ENCODE measurements at regions not wholly inside any gene's neighbourhood (a gene's known extent, or its start where the extent isn't known, plus 50 kb on each side); places are given as distances from the start of the nearest gene placed in this dataset.

- TF ChIP-seq PAWR (CRISPR knock-in tag; IDR thresholded peaks at IDR 0.05; ENCODE audit: borderline replicate concordance) (no peak; the same call in 1 of the 2 replicates), RAD51 (IDR thresholded peaks at IDR 0.05; ENCODE audit: borderline replicate concordance) (peak; percentile 44; the same call in 1 of the 2 replicates), ZNF83 (CRISPR knock-in tag; IDR thresholded peaks at IDR 0.05; ENCODE audit: borderline replicate concordance) (no peak), TRAFD1 (CRISPR knock-in tag; IDR thresholded peaks at IDR 0.05; ENCODE audit: borderline replicate concordance) (no peak; the same call in 1 of the 2 replicates), ZNF282 (IDR thresholded peaks at IDR 0.05; ENCODE audit: partially characterized antibody) (no peak), ZNF678 (CRISPR knock-in tag; IDR thresholded peaks at IDR 0.05) (peak; percentile 52; the same call in 1 of the 2 replicates), AFF4 (CRISPR knock-in tag; IDR thresholded peaks at IDR 0.05) (no peak), ZNF343 (CRISPR knock-in tag; IDR thresholded peaks at IDR 0.05) (no peak), ZNF841 (CRISPR knock-in tag; IDR thresholded peaks at IDR 0.05; ENCODE audit: borderline replicate concordance) (no peak), GLMP (CRISPR knock-in tag; IDR thresholded peaks at IDR 0.05; ENCODE audit: borderline replicate concordance) (no peak), KAT2B (IDR thresholded peaks at IDR 0.05; ENCODE audit: borderline replicate concordance, low read depth, low read length) (no peak), CEBPB (IDR thresholded peaks at IDR 0.05; ENCODE audit: borderline replicate concordance, low read depth, low read length) (no peak)
- TF ChIP-seq, protein P1, sequence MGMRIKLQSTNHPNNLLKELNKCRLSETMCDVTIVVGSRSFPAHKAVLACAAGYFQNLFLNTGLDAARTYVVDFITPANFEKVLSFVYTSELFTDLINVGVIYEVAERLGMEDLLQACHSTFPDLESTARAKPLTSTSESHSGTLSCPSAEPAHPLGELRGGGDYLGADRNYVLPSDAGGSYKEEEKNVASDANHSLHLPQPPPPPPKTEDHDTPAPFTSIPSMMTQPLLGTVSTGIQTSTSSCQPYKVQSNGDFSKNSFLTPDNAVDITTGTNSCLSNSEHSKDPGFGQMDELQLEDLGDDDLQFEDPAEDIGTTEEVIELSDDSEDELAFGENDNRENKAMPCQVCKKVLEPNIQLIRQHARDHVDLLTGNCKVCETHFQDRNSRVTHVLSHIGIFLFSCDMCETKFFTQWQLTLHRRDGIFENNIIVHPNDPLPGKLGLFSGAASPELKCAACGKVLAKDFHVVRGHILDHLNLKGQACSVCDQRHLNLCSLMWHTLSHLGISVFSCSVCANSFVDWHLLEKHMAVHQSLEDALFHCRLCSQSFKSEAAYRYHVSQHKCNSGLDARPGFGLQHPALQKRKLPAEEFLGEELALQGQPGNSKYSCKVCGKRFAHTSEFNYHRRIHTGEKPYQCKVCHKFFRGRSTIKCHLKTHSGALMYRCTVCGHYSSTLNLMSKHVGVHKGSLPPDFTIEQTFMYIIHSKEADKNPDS (CRISPR knock-in tag; IDR thresholded peaks at IDR 0.05): no peak
These were observed 147.4 kb upstream of the EGLN3 start (continued) for GRCh38 chr14:34098045-34098984.

Measured in HepG2 (cell line).